B cell (primary cell): ENCODE measurements at regions not wholly inside any gene's neighbourhood (a gene's known extent, or its start where the extent isn't known, plus 50 kb on each side); places are given as distances from the start of the nearest gene placed in this dataset.

ENCODE experiments used
- ATAC-seq: fragments of 200-7000 bp; cut with Tn5 transposase; one replicate; pipeline ENCODE4 v1.10.0; 2021; ENCODE audit warnings: low read depth, mild to moderate bottlenecking, moderate number of reproducible peaks, moderate library complexity
- CTCF ChIA-PET: fragments of 350-600 bp; sonication (Branson Sonifier 250); formaldehyde crosslinking; loops from one replicate; lab custom pipeline; 2021; ENCODE audit warnings: antibody characterized with exemption, inconsistent platforms; lab: Charles Lee
- POLR2A ChIA-PET: fragments of 350-600 bp; sonication (Branson Sonifier 250); formaldehyde crosslinking; loops from one replicate; lab custom pipeline; 2021; ENCODE audit warnings: antibody characterized with exemption; lab: Charles Lee
- DNase-seq: peaks from one replicate; pipeline ENCODE4 v3.0.0; 2013
- H2AFZ ChIP-seq: 2 replicates; pipeline ENCODE4 v1.6.1; 2012; ENCODE audit warnings: mild to moderate bottlenecking, low read depth, low read length; ENCODE audit not compliant: insufficient read depth, poor library complexity, severe bottlenecking
- H3K27ac ChIP-seq, 2 donors: 1 replicate in 1 of 2; 2 replicates in 1 of 2; pipeline ENCODE4 v1.5.1; 2012 to 2013; ENCODE audit warnings: low read length in 2 of 2, mild to moderate bottlenecking in 2 of 2, moderate library complexity in 1 of 2
- H3K27me3 ChIP-seq, 4 experiments: fragments of 200-600 bp in 1 of 4; sonication (generic) in 1 of 4; replicated peaks in 1 of 4; 1 replicate in 2 of 4; 2 replicates in 2 of 4; pipeline versions ENCODE4 v1.6.1 to v1.7.0; 2013 to 2016; ENCODE audit warnings: low read length in 3 of 4, mild to moderate bottlenecking in 2 of 4, mixed read lengths in 1 of 4, moderate library complexity in 1 of 4; ENCODE audit not compliant: insufficient read depth in 4 of 4, control insufficient read depth in 3 of 4; ENCODE audit errors: control extremely low read depth in 1 of 4
- H3K36me3 ChIP-seq, 2 experiments: replicated peaks in 1 of 2; 1 replicate in 1 of 2; 2 replicates in 1 of 2; pipeline versions ENCODE4 v1.6.1 to v1.7.1; 2013; ENCODE audit warnings: low read length in 1 of 2; ENCODE audit not compliant: insufficient read depth in 2 of 2, control insufficient read depth in 1 of 2; ENCODE audit errors: control extremely low read depth in 1 of 2, extremely low read depth in 1 of 2
- H3K4me1 ChIP-seq, 2 donors: fragments of 200-600 bp in 1 of 2; sonication (generic) in 1 of 2; 1 replicate in 1 of 2; 2 replicates in 1 of 2; pipeline versions ENCODE4 v1.5.1 to v1.6.1; 2013 to 2017; ENCODE audit warnings: low read length in 2 of 2; ENCODE audit not compliant: control insufficient read depth in 2 of 2, insufficient read depth in 2 of 2
- H3K4me2 ChIP-seq: replicated peaks from 2 replicates; pipeline ENCODE3; 2012; ENCODE audit warnings: mild to moderate bottlenecking, low read depth, low read length; ENCODE audit not compliant: poor library complexity, severe bottlenecking
- H3K4me3 ChIP-seq, 5 experiments: fragments of 200-600 bp in 1 of 5; sonication (generic) in 1 of 5; 1 replicate in 3 of 5; 2 replicates in 2 of 5; pipeline versions ENCODE4 v1.5.1 to v1.7.0; 2011 to 2016; ENCODE audit warnings: low read length in 4 of 5, mild to moderate bottlenecking in 4 of 5, low read depth in 2 of 5, control low read depth in 1 of 5, moderate library complexity in 1 of 5; ENCODE audit not compliant: insufficient read depth in 1 of 5; ENCODE audit errors: control extremely low read depth in 1 of 5, extremely low read depth in 1 of 5
- H3K79me2 ChIP-seq: fragments of 200-600 bp; sonication (generic); one replicate; pipeline ENCODE4 v1.6.0; 2016; ENCODE audit warnings: low read length; ENCODE audit not compliant: control insufficient read depth, insufficient read depth
- H3K9ac ChIP-seq: fragments of 200-600 bp; sonication (generic); 2 replicates; pipeline ENCODE4 v1.6.1; 2017; ENCODE audit warnings: mild to moderate bottlenecking, low read length, moderate library complexity
- H3K9me3 ChIP-seq, 3 donors: one replicate each; pipeline versions ENCODE4 v1.6.1 to v1.7.1; 2013; ENCODE audit warnings: low read length in 2 of 3; ENCODE audit not compliant: control insufficient read depth in 2 of 3, insufficient read depth in 1 of 3; ENCODE audit errors: control extremely low read depth in 1 of 3
- H4K20me1 ChIP-seq: 2 replicates; pipeline ENCODE4 v1.6.0; 2012; ENCODE audit warnings: mild to moderate bottlenecking, low read length; ENCODE audit not compliant: insufficient read depth, control insufficient read depth, poor library complexity, severe bottlenecking
- H3K27ac Mint-ChIP-seq: one replicate; pipeline ENCODE4 v1.8.0; 2021; ENCODE audit warnings: mixed read lengths
- H3K27me3 Mint-ChIP-seq: one replicate; pipeline ENCODE4 v1.8.0; 2021; ENCODE audit warnings: mixed read lengths
- H3K4me1 Mint-ChIP-seq: one replicate; pipeline ENCODE4 v1.8.0; 2021; ENCODE audit warnings: mixed read lengths
- H3K4me3 Mint-ChIP-seq: one replicate; pipeline ENCODE4 v1.8.0; 2021; ENCODE audit warnings: mixed read lengths
- H3K9me3 Mint-ChIP-seq: one replicate; pipeline ENCODE4 v1.8.0; 2022; ENCODE audit warnings: mixed read lengths; ENCODE audit not compliant: insufficient read depth
- EZH2 ChIP-seq: IDR thresholded peaks from 2 replicates; pipeline ENCODE4 v1.6.1; 2012; ENCODE audit warnings: borderline replicate concordance, low read depth, mild to moderate bottlenecking, moderate library complexity, low read length; ENCODE audit not compliant: insufficient read depth, poor library complexity, severe bottlenecking
- WGBS: methylation state at CpG from one replicate; pipeline ENCODE4 v1.1.5; 2013; ENCODE audit warnings: missing lambda C conversion rate; ENCODE audit not compliant: insufficient coverage; 5-methylcytosine and 5-hydroxymethylcytosine counted together
- intact Hi-C: fragments of 100-400 bp; cut with micrococcal nuclease; formaldehyde crosslinking; loops from one replicate; pipeline ENCODE4 v1.10.0; 2022
- TF ChIP-seq, protein P1 (sequence below): fragments of 200-600 bp; IDR thresholded peaks from one replicate; pipeline ENCODE4 v1.8.0; 2022; ENCODE audit warnings: antibody characterized with exemption, mild to moderate bottlenecking

DNA sequence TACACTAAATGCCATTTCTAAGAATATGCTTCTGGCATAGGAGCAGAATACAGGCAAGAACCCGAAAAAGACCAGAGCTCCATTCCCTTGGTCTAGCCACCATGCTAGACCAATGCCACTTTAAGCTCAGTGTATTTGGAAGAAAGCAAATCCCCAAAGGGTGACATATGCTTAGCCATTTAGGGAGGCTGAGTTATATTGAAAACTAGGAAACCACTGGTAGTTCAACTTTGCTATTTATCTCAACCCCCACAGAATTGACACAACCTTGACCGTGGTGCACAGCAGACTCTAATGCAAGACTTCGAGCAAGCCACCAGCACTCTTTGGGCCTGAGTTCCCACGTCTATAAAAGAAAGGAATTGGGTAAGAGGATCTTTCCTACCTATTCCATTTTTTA, 167.9 kb downstream of the ADSS2 start:
- peaks cover 0 to 4% (median 4%) of the 10 kb centered on the region in 3 donors for H3K9me3 ChIP-seq

DNA sequence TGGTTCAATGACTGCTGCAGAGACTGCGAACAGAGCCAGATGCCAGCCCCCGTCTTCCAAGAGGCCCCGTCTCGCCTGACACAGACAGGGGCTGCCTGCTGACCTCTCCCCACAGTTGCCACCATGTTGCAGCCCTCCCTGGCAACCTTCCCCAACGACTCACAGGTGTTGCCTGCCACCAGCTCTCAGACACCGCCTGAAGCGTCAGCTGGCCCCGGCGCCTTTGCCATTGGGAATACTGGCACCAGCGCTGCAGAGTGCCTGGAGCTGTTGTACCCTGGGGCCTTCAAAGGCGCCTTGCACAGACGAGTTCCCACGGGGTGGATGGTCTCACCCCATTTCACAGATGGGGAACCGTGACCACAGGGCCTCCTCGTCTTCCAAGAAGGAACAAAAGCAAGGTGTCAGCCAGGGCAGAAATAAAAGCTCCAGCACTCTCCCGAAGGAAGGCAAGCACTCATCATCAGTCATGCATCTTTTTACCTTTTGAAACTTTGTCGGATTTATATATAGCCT, 167.0 kb downstream of the ADSS2 start:
- intact Hi-C loops, result no loop called here
- TF ChIP-seq EZH2, result no peak
- TF ChIP-seq, protein P1, sequence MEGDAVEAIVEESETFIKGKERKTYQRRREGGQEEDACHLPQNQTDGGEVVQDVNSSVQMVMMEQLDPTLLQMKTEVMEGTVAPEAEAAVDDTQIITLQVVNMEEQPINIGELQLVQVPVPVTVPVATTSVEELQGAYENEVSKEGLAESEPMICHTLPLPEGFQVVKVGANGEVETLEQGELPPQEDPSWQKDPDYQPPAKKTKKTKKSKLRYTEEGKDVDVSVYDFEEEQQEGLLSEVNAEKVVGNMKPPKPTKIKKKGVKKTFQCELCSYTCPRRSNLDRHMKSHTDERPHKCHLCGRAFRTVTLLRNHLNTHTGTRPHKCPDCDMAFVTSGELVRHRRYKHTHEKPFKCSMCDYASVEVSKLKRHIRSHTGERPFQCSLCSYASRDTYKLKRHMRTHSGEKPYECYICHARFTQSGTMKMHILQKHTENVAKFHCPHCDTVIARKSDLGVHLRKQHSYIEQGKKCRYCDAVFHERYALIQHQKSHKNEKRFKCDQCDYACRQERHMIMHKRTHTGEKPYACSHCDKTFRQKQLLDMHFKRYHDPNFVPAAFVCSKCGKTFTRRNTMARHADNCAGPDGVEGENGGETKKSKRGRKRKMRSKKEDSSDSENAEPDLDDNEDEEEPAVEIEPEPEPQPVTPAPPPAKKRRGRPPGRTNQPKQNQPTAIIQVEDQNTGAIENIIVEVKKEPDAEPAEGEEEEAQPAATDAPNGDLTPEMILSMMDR, result no peak
- no peaks in the 10 kb centered on the region for H3K4me1 ChIP-seq
- Mint-ChIP-seq H3K27me3 (peaks cover 7% of the 10 kb centered on the region), H3K27ac (no peak overlapping the region), H3K4me3 (no peak overlapping the region), H3K9me3 (peaks cover 5% of the 10 kb centered on the region), H3K4me1 (no peaks in the 10 kb centered on the region)
- H3K36me3 ChIP-seq, result no peaks in the 10 kb centered on the region
- POLR2A ChIA-PET, result no interaction called here
- H4K20me1 ChIP-seq, result no peaks in the 10 kb centered on the region
- H3K27ac ChIP-seq, result no peak overlapping the region
- peaks cover 0 to 7% (median 6%) of the 10 kb centered on the region in 3 donors for H3K9me3 ChIP-seq
- H3K27me3 ChIP-seq, result no peaks in the 10 kb centered on the region
- no peak overlapping the region for H3K4me2 ChIP-seq
- ATAC-seq (no peak), DNase-seq (no peak)
- no peaks in the 10 kb centered on the region for H3K79me2 ChIP-seq
- H2AFZ ChIP-seq, result no peak overlapping the region
- 94% methylated on average over 16 of the region's 17 CpGs for WGBS
- H3K4me3 ChIP-seq, result no peak overlapping the region
- CTCF ChIA-PET, result no interaction called here
- no peak overlapping the region for H3K9ac ChIP-seq

More for the DNA sequence above, 167.9 kb downstream of the ADSS2 start:
- TF ChIP-seq EZH2, result no peak
- TF ChIP-seq, protein P1, result no peak
- intact Hi-C loops, result no loop called here
- no peaks in the 10 kb centered on the region for H3K4me1 Mint-ChIP-seq
- Histone ChIP-seq H3K4me3 (no peak overlapping the region), H3K36me3 (no peaks in the 10 kb centered on the region), H3K9ac (no peak overlapping the region), H3K27ac (no peak overlapping the region), H2AFZ (no peak overlapping the region), H3K79me2 (no peaks in the 10 kb centered on the region), H3K4me2 (no peak overlapping the region), H4K20me1 (no peaks in the 10 kb centered on the region), H3K27me3 (no peaks in the 10 kb centered on the region), H3K4me1 (no peaks in the 10 kb centered on the region)
- peaks cover 3% of the 10 kb centered on the region for H3K9me3 Mint-ChIP-seq
- POLR2A ChIA-PET, result no interaction called here
- DNase-seq (no peak), ATAC-seq (no peak)
- no CpG with 5 or more reads among the region's 4 CpGs for WGBS
- CTCF ChIA-PET, result no interaction called here
- no peak overlapping the region for H3K27ac Mint-ChIP-seq
- peaks cover 7% of the 10 kb centered on the region for H3K27me3 Mint-ChIP-seq
- no peak overlapping the region for H3K4me3 Mint-ChIP-seq
